ENCODE measurements at regions not wholly inside any gene's neighbourhood (a gene's known extent, or its start where the extent isn't known, plus 50 kb on each side); places are given as distances from the start of the nearest gene placed in this dataset.

GRCh38 chr10:42992156-42992956 is 84.5 kb upstream of the RET start:
- ATAC-seq (no peak), DNase-seq (ENCODE audit: low read depth, low spot score) (no peak), FAIRE-seq (no peak)
- Histone ChIP-seq H3K9ac (ENCODE audit: control insufficient read depth, insufficient read depth, low read length) (no peak overlapping the region), H3K4me3 (no peak overlapping the region), H2AFZ (ENCODE audit: control insufficient read depth, low read depth, low read length) (no peak overlapping the region), H3K27me3 (replicated peaks in 1 of 2; ENCODE audit: control insufficient read depth in 2 of 2, insufficient read depth in 2 of 2, low read length in 1 of 2) (no peaks in the 10 kb centered on the region; a peak in 1 of 4 replicates), H4K20me1 (ENCODE audit: control insufficient read depth, insufficient read depth) (no peaks in the 10 kb centered on the region), H3K4me2 (ENCODE audit: control insufficient read depth, insufficient read depth) (no peak overlapping the region), H3K36me3 (ENCODE audit: control insufficient read depth in 2 of 2, insufficient read depth in 2 of 2, low read length in 1 of 2) (no peaks in the 10 kb centered on the region), H3K79me2 (ENCODE audit: control insufficient read depth, insufficient read depth, low read length) (no peaks in the 10 kb centered on the region), H3K4me1 (ENCODE audit: control insufficient read depth, insufficient read depth, low read length) (no peaks in the 10 kb centered on the region), H3K27ac (ENCODE audit: control insufficient read depth, insufficient read depth) (no peak overlapping the region), H3K9me3 (replicated peaks; ENCODE audit: control insufficient read depth, insufficient read depth, low read length) (no peaks in the 10 kb centered on the region)
- WGBS (ENCODE audit: insufficient coverage, insufficient replicate concordance, low lambda C conversion rate, missing lambda C conversion rate), result 17% methylated on average over 12 of the region's 12 CpGs
- TF ChIP-seq SREBF2 (IDR thresholded peaks at IDR 0.05; ENCODE audit: low read length) (no peak), PBX3 (IDR thresholded peaks at IDR 0.05; ENCODE audit: insufficient replicate concordance, low read depth, low read length) (no peak)
- TF ChIP-seq, protein P1, sequence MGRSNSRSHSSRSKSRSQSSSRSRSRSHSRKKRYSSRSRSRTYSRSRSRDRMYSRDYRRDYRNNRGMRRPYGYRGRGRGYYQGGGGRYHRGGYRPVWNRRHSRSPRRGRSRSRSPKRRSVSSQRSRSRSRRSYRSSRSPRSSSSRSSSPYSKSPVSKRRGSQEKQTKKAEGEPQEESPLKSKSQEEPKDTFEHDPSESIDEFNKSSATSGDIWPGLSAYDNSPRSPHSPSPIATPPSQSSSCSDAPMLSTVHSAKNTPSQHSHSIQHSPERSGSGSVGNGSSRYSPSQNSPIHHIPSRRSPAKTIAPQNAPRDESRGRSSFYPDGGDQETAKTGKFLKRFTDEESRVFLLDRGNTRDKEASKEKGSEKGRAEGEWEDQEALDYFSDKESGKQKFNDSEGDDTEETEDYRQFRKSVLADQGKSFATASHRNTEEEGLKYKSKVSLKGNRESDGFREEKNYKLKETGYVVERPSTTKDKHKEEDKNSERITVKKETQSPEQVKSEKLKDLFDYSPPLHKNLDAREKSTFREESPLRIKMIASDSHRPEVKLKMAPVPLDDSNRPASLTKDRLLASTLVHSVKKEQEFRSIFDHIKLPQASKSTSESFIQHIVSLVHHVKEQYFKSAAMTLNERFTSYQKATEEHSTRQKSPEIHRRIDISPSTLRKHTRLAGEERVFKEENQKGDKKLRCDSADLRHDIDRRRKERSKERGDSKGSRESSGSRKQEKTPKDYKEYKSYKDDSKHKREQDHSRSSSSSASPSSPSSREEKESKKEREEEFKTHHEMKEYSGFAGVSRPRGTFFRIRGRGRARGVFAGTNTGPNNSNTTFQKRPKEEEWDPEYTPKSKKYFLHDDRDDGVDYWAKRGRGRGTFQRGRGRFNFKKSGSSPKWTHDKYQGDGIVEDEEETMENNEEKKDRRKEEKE (IDR thresholded peaks at IDR 0.05), result no peak
- in situ Hi-C loops (cut with MboI) (no loop called here), intact Hi-C loops (cut with micrococcal nuclease; ENCODE audit: unreplicated experiment) (no loop called here)
- RAD21 ChIA-PET (ENCODE audit: unreplicated experiment), result no interaction called here
- CTCF ChIA-PET, result no interaction called here
- no TSS peak for BruUV-seq (replicated peaks)
- POLR2A ChIA-PET, result no interaction called here
- SMC1A ChIA-PET (ENCODE audit: uncharacterized antibody, unreplicated experiment), result no interaction called here

Measured in GM12878 (cell line).